ENCODE measurements at regions not wholly inside any gene's neighbourhood (a gene's known extent, or its start where the extent isn't known, plus 50 kb on each side); places are given as distances from the start of the nearest gene placed in this dataset.
"Not testable (repeated sequence)": the region's sequence is repeated elsewhere in the genome, so short reads cannot be mapped to it uniquely, and the experiment has no call there.

DNA sequence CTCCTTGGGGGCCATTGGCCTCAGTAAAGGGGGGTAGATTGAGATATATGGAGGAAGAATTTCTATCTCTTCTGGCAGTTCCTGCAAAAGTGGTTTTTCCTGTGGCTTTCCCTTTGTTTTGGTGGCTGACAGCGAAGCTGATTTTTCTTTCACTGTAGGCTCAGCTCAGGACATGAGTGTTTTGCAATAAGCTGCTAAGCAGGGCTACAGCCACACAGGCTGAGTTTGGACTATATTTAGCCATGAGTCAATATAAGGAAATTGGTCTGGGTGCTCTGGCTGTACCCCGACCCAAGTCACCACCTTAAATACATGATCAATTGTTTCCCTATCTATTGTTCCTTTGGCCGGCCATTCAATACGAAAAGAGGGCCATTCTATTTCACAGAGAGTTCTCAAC, 212.7 kb upstream of the KCND2 start:
- TF ChIP-seq, protein P1, sequence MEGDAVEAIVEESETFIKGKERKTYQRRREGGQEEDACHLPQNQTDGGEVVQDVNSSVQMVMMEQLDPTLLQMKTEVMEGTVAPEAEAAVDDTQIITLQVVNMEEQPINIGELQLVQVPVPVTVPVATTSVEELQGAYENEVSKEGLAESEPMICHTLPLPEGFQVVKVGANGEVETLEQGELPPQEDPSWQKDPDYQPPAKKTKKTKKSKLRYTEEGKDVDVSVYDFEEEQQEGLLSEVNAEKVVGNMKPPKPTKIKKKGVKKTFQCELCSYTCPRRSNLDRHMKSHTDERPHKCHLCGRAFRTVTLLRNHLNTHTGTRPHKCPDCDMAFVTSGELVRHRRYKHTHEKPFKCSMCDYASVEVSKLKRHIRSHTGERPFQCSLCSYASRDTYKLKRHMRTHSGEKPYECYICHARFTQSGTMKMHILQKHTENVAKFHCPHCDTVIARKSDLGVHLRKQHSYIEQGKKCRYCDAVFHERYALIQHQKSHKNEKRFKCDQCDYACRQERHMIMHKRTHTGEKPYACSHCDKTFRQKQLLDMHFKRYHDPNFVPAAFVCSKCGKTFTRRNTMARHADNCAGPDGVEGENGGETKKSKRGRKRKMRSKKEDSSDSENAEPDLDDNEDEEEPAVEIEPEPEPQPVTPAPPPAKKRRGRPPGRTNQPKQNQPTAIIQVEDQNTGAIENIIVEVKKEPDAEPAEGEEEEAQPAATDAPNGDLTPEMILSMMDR (IDR thresholded peaks at IDR 0.05; ENCODE audit: partially characterized antibody, unreplicated experiment), result no peak
- H3K36me3 Mint-ChIP-seq (ENCODE audit: unreplicated experiment), result no peaks in the 10 kb centered on the region
- H3K4me1 Mint-ChIP-seq (ENCODE audit: low read depth, unreplicated experiment), result no peaks in the 10 kb centered on the region
- no peaks in the 10 kb centered on the region for H3K9me3 Mint-ChIP-seq (ENCODE audit: unreplicated experiment)
- peaks cover 2% of the 10 kb centered on the region for H3K27me3 Mint-ChIP-seq (ENCODE audit: unreplicated experiment)
- no peak overlapping the region for H3K27ac Mint-ChIP-seq (ENCODE audit: unreplicated experiment)
- no peak for DNase-seq
- no peak overlapping the region for H3K4me3 Mint-ChIP-seq (ENCODE audit: unreplicated experiment)

DNA sequence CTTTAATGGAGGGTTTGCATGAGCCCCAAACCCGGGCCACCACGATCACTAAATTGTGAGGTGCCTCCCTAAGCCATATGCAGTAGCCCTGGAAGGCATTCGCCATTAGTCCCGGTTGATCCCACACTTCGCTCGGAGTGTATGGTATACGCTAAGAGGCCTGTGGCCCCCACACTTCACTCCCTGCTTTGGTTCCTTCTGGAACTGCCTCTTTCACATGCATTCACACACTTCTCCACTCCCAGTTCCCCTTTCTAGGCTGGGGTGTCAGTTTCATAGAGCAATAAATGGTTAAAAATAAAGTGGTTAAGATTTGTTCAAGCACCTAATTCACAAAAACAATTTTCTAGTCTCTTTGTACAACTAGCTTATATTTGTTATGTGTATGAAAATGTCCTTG, 212.1 kb upstream of the KCND2 start:
- Mint-ChIP-seq H3K27ac (ENCODE audit: unreplicated experiment) (no peak overlapping the region), H3K27me3 (ENCODE audit: unreplicated experiment) (peaks cover 2% of the 10 kb centered on the region), H3K9me3 (ENCODE audit: unreplicated experiment) (no peaks in the 10 kb centered on the region), H3K4me3 (ENCODE audit: unreplicated experiment) (no peak overlapping the region), H3K36me3 (ENCODE audit: unreplicated experiment) (no peaks in the 10 kb centered on the region), H3K4me1 (ENCODE audit: low read depth, unreplicated experiment) (no peaks in the 10 kb centered on the region)
- DNase-seq, result no peak
- TF ChIP-seq, protein P1 (IDR thresholded peaks at IDR 0.05; ENCODE audit: partially characterized antibody, unreplicated experiment), result no peak

DNA sequence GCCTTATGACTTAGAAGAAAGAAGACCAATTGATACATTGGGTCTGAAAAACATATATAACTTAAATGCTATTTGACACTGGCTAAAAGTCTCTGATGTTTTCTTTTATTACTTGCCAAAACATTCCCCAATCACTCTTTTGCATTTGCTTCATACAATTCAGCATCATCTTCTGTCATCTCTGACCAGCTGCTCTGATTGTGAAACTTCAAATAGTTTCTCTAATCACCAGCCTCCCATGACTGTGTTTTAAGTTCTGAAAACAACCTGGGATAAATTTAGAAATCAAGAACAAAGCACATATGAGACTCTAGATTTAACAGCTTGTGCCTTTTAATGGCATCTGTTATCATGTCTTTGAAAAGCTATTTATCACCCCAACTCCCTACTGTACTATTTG, 208.4 kb upstream of the KCND2 start:
- Mint-ChIP-seq H3K36me3 (ENCODE audit: unreplicated experiment) (peaks cover 18% of the 10 kb centered on the region), H3K9me3 (ENCODE audit: unreplicated experiment) (peaks cover 6% of the 10 kb centered on the region), H3K27me3 (ENCODE audit: unreplicated experiment) (peaks cover 3% of the 10 kb centered on the region), H3K27ac (ENCODE audit: unreplicated experiment) (no peak overlapping the region), H3K4me1 (ENCODE audit: low read depth, unreplicated experiment) (no peaks in the 10 kb centered on the region), H3K4me3 (ENCODE audit: unreplicated experiment) (no peak overlapping the region)
- TF ChIP-seq, protein P1 (IDR thresholded peaks at IDR 0.05; ENCODE audit: partially characterized antibody, unreplicated experiment), result no peak
- no peak for DNase-seq

DNA sequence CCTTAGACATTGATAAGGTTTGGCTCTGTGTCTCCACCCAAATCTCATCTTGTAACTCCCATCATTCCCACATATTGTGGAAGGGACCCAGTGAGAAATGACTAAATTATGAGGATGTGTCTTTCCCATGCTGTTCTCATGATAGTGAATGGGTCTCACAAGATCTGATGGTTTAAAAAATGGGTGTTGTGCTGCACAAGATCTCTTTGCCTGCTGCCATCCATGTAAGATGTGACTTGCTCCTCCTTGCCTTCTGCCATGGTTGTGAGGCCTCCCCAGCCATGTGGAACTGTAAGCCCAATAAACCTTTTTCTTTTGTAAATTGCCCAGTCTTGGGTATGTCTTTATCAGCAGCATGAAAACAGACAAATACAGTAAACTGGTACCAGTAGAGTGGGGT, 206.1 kb upstream of the KCND2 start:
- not testable (repeated sequence) for H3K4me3 Mint-ChIP-seq (ENCODE audit: unreplicated experiment)
- H3K36me3 Mint-ChIP-seq (ENCODE audit: unreplicated experiment), result peaks cover 18% of the 10 kb centered on the region

DNA sequence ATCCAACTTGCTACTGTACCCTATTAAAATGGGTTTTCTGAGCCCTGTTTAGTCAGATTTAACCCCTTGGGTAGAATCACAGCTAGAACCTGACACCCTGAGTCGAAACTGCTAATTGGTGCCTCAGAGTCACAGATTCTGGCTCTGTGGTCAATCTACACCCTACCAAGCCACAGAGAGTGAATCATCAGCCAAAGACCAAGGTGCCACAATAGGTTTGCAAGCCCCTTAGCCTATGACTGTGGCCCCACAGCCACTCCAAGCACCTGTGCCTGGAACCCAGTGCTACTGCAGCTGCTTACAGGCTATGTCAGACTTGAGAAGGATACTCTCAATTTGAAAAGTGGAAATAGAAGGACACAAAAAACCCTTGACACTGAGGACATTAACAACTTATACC, 202.8 kb upstream of the KCND2 start:
- H3K36me3 Mint-ChIP-seq (ENCODE audit: unreplicated experiment), result peaks cover 18% of the 10 kb centered on the region
- H3K27ac Mint-ChIP-seq (ENCODE audit: unreplicated experiment), result no peak overlapping the region
- peaks cover 1% of the 10 kb centered on the region for H3K27me3 Mint-ChIP-seq (ENCODE audit: unreplicated experiment)
- TF ChIP-seq, protein P1 (IDR thresholded peaks at IDR 0.05; ENCODE audit: partially characterized antibody, unreplicated experiment), result no peak
- no peaks in the 10 kb centered on the region for H3K4me1 Mint-ChIP-seq (ENCODE audit: low read depth, unreplicated experiment)
- DNase-seq, result no peak
- no peak overlapping the region for H3K4me3 Mint-ChIP-seq (ENCODE audit: unreplicated experiment)
- peaks cover 6% of the 10 kb centered on the region for H3K9me3 Mint-ChIP-seq (ENCODE audit: unreplicated experiment)

More for the DNA sequence above, 206.1 kb upstream of the KCND2 start:
- H3K27ac Mint-ChIP-seq (ENCODE audit: unreplicated experiment); H3K27me3 Mint-ChIP-seq (ENCODE audit: unreplicated experiment); DNase-seq; H3K4me1 Mint-ChIP-seq (ENCODE audit: low read depth, unreplicated experiment); H3K9me3 Mint-ChIP-seq (ENCODE audit: unreplicated experiment): not testable (repeated sequence)

DNA sequence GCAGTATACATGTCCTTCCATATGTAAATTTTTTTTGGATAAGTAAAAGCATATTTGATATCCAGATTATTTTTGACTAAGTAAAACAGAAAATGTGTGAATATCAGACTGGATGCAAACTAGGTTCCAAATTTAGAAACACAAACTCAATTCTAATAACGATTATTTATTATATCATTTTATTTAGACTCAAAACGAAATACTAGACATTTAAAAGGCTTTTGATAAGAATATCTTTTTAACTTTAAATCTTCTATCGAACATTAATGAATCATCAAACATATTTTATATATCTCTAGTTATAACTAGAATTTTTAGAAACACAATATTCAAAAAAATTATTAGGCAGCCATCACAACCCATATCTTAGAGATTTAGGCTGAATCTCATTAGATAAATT, 195.2 kb upstream of the KCND2 start:
- H3K36me3 Mint-ChIP-seq (ENCODE audit: unreplicated experiment), result no peaks in the 10 kb centered on the region
- no peaks in the 10 kb centered on the region for H3K9me3 Mint-ChIP-seq (ENCODE audit: unreplicated experiment)
- no peak for DNase-seq
- H3K4me1 Mint-ChIP-seq (ENCODE audit: low read depth, unreplicated experiment), result no peaks in the 10 kb centered on the region
- H3K4me3 Mint-ChIP-seq (ENCODE audit: unreplicated experiment), result no peak overlapping the region
- TF ChIP-seq, protein P1 (IDR thresholded peaks at IDR 0.05; ENCODE audit: partially characterized antibody, unreplicated experiment), result no peak
- H3K27ac Mint-ChIP-seq (ENCODE audit: unreplicated experiment), result no peak overlapping the region
- no peaks in the 10 kb centered on the region for H3K27me3 Mint-ChIP-seq (ENCODE audit: unreplicated experiment)

Data from glutamatergic neuron (in vitro differentiated cells).